ENCODE measurements at regions not wholly inside any gene's neighbourhood (a gene's known extent, or its start where the extent isn't known, plus 50 kb on each side); places are given as distances from the start of the nearest gene placed in this dataset.

GRCh38 chr12:91687052-91688017, 458.3 kb downstream of the BTG1 start:
- TF ChIP-seq POLR2A (IDR thresholded peaks at IDR 0.05; ENCODE audit: low read depth, low read length) = no peak
- FAIRE-seq (peak; percentile 38), DNase-seq (ENCODE audit: insufficient read length, low spot score) (no peak)

DNA sequence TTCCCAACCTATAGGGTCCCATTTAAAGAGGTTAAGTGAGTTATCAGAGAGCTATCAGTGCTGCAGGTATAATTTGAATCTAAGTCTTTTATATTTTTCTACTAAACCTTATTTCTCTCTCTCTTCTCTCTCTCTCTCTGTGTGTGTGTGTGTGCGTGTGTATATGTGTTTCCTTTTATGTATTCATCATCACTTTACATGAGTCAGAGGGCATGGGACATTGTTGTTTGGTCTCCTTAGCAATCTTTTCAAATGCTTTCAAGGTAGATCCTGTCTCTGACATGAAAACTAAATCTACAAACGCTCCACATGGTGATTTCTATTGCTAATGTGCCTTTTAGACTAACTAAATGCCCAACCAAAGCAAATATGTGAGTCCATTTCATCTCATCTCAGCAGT, 459.7 kb downstream of the BTG1 start:
- FAIRE-seq (no peak), DNase-seq (ENCODE audit: insufficient read length, low spot score) (no peak)
- TF ChIP-seq POLR2A (IDR thresholded peaks at IDR 0.05; ENCODE audit: low read depth, low read length) = no peak

DNA sequence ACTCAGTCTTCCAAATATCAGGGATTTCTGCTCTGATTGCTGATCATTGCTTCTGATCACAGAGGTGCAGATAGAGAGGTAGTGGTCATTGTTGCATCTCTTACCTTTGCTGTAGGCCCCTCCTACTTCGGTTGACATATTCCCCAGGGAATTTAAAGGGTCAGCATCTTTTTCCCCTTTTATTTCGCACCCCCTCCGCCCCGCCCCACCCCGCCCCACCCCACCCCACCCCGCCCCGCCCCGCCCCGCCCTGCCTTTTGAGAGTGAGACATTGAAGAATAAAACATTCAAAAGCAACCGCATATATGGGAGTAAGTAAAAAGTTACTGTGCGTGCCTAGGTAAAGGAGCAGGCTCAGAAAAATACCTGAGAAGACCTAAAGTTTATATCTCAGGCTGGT, 463.9 kb downstream of the BTG1 start:
- DNase-seq (ENCODE audit: insufficient read length, low spot score) (no peak), FAIRE-seq (no peak)
- TF ChIP-seq POLR2A (IDR thresholded peaks at IDR 0.05; ENCODE audit: low read depth, low read length) = no peak

DNA sequence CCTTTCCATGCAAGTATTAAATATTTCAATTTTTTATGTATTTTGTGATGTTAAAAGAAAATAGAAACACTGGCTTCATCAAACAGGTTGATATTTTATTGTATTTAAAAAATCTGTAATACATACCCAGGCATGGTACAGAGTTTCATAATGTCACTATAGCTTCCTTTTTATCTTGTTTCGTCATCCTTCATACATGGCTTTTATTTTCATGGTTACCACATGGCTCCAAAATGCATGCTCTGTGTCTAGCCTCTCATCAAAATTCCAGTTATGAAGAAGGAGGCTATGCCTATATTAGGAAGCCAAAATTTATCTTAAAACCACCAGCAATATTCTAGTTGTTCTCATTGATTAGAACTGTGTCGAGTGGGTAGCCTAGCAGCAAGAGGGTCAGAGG, 464.8 kb downstream of the BTG1 start:
- DNase-seq (ENCODE audit: insufficient read length, low spot score) (no peak), FAIRE-seq (no peak)
- no peak for TF ChIP-seq POLR2A (IDR thresholded peaks at IDR 0.05; ENCODE audit: low read depth, low read length)

DNA sequence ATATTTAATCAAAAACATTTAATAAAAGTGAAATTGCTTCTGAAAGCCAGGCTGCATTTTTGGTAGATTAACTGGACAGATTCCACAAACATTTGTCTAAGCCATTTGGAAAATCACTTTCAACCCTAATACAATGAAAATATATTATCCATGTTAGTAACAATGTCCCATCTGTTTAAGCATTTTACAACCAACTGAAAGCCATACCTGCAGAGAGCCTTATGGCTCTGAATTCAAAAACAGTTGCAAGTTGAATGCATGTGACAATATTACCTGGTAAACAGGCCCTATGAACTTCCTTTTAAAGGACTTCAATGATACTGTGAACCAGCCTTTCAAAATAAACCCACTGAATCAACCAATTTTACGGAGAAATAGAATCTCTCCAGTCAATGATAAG, 468.1 kb downstream of the BTG1 start:
- FAIRE-seq (no peak), DNase-seq (ENCODE audit: insufficient read length, low spot score) (no peak)
- no peak for TF ChIP-seq POLR2A (IDR thresholded peaks at IDR 0.05; ENCODE audit: low read depth, low read length)

- FAIRE-seq = no peak
- no peak for TF ChIP-seq POLR2A (IDR thresholded peaks at IDR 0.05; ENCODE audit: low read depth, low read length)
- no peak for DNase-seq (ENCODE audit: insufficient read length, low spot score)
These were observed 470.2 kb downstream of the BTG1 start for GRCh38 chr12:91675401-91675800.

- DNase-seq (ENCODE audit: insufficient read length, low spot score) = no peak
- FAIRE-seq = no peak
- no peak for TF ChIP-seq POLR2A (IDR thresholded peaks at IDR 0.05; ENCODE audit: low read depth, low read length)
These were observed 473.5 kb downstream of the BTG1 start for GRCh38 chr12:91672130-91672529.

GRCh38 chr12:91667694-91668093, 478.0 kb downstream of the BTG1 start:
- no peak for TF ChIP-seq POLR2A (IDR thresholded peaks at IDR 0.05; ENCODE audit: low read depth, low read length)
- DNase-seq (ENCODE audit: insufficient read length, low spot score) (no peak), FAIRE-seq (no peak)

DNA sequence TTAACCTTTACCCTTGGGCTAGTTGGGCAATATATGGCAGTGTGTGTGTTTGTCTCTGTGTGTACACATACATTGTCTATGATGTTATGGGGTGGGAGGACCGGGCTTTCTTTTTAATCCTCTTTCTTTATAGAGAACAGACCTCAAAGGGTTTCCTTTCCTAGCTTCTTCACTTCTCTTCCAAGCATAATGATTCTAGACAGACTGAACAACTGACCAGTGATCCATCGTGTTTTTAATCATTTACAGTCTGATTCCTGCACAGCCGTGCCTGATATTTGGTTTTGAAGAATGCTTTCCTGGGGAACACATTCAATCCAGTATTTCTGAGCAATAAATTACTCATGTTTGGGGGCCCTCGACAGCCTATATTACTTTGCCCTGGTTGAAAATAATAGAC, 481.1 kb upstream of the DCN start:
- FAIRE-seq = no peak
- TF ChIP-seq POLR2A (IDR thresholded peaks at IDR 0.05; ENCODE audit: low read depth, low read length) = no peak
- no peak for DNase-seq (ENCODE audit: insufficient read length, low spot score)

- FAIRE-seq (no peak), DNase-seq (ENCODE audit: insufficient read length, low spot score) (no peak)
- TF ChIP-seq POLR2A (IDR thresholded peaks at IDR 0.05; ENCODE audit: low read depth, low read length) = no peak
These were observed 480.7 kb upstream of the DCN start for GRCh38 chr12:91663310-91663709.

- no peak for TF ChIP-seq POLR2A (IDR thresholded peaks at IDR 0.05; ENCODE audit: low read depth, low read length)
- DNase-seq (ENCODE audit: insufficient read length, low spot score) (no peak), FAIRE-seq (no peak)
These were observed 479.4 kb upstream of the DCN start for GRCh38 chr12:91662021-91662420.

DNA sequence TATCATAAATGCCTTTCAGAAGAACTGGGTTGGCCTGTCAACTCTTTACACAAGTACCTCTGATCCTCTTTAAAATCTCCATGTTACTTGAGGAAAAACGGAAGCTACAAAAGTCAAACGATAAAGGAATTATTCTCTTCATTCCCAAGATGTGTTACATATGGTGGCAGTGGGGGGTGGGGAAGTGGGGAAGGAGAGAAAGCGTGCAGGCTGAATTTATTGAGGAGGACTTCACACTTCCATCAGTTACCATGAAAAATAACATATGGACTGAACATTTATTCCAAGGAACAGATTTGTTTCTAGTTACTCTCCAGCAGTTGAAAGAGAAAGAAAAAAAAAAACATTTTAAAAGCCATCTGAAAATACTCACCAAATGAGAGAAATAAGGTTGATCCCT, 474.4 kb upstream of the DCN start:
- DNase-seq (ENCODE audit: insufficient read length, low spot score) (no peak), FAIRE-seq (no peak)

GRCh38 chr12:91655966-91656365, 473.3 kb upstream of the DCN start:
- TF ChIP-seq POLR2A (IDR thresholded peaks at IDR 0.05; ENCODE audit: low read depth, low read length) = no peak
- DNase-seq (ENCODE audit: insufficient read length, low spot score) = no peak
- no peak for FAIRE-seq

More for the DNA sequence above, 474.4 kb upstream of the DCN start:
- no peak for TF ChIP-seq POLR2A (IDR thresholded peaks at IDR 0.05; ENCODE audit: low read depth, low read length)

GRCh38 chr12:91654087-91654486, 471.5 kb upstream of the DCN start:
- no peak for DNase-seq (ENCODE audit: insufficient read length, low spot score)
- no peak for TF ChIP-seq POLR2A (IDR thresholded peaks at IDR 0.05; ENCODE audit: low read depth, low read length)
- FAIRE-seq = no peak

GRCh38 chr12:91651728-91652127, 469.1 kb upstream of the DCN start:
- TF ChIP-seq POLR2A (IDR thresholded peaks at IDR 0.05; ENCODE audit: low read depth, low read length) = no peak
- DNase-seq (ENCODE audit: insufficient read length, low spot score) (no peak), FAIRE-seq (no peak)

All from H54 (cell line).